KMS-11 (cell line): ENCODE measurements at regions not wholly inside any gene's neighbourhood (a gene's known extent, or its start where the extent isn't known, plus 50 kb on each side); places are given as distances from the start of the nearest gene placed in this dataset.
A peak's percentile ranks its signal among the peaks of the same experiment; 100 is the strongest.

ENCODE experiments used
- H2AFZ ChIP-seq: fragments of 200-600 bp; sonication (generic); 2 replicates; pipeline ENCODE4 v1.6.1; 2016; ENCODE audit warnings: antibody characterized with exemption, mixed run types, low read depth
- H3K27ac ChIP-seq: fragments of 200-600 bp; sonication (generic); 2 replicates; pipeline ENCODE4 v1.6.1; 2016; ENCODE audit warnings: mild to moderate bottlenecking, mixed run types
- H3K27me3 ChIP-seq: fragments of 200-600 bp; sonication (generic); 2 replicates; pipeline ENCODE4 v1.6.1; 2017; ENCODE audit warnings: mild to moderate bottlenecking, low read depth, mixed run types, moderate library complexity; ENCODE audit not compliant: insufficient read depth
- H3K36me3 ChIP-seq: fragments of 200-600 bp; sonication (generic); 2 replicates; pipeline ENCODE4 v1.6.1; 2017; ENCODE audit warnings: mild to moderate bottlenecking, mixed run types; ENCODE audit not compliant: insufficient read depth
- H3K4me1 ChIP-seq: fragments of 200-600 bp; sonication (generic); 2 replicates; pipeline ENCODE4 v1.6.1; 2016; ENCODE audit warnings: mild to moderate bottlenecking, low read depth, mixed run types; ENCODE audit not compliant: poor library complexity, severe bottlenecking
- H3K4me2 ChIP-seq: fragments of 200-600 bp; sonication (generic); 2 replicates; pipeline ENCODE4 v1.7.0; 2016; ENCODE audit warnings: mild to moderate bottlenecking, mixed run types
- H3K4me3 ChIP-seq: fragments of 200-600 bp; sonication (generic); IDR thresholded peaks from 2 replicates; pipeline ENCODE4 v1.6.1; 2017; ENCODE audit warnings: low read depth, low read length, mixed read lengths; ENCODE audit not compliant: insufficient read depth
- H3K79me2 ChIP-seq: fragments of 200-600 bp; sonication (generic); 2 replicates; pipeline ENCODE4 v1.6.1; 2016; ENCODE audit warnings: low read depth, mixed run types; ENCODE audit not compliant: insufficient read depth
- H3K9ac ChIP-seq: fragments of 200-600 bp; sonication (generic); 2 replicates; pipeline ENCODE4 v1.6.1; 2016; ENCODE audit warnings: mild to moderate bottlenecking, mixed run types
- H4K20me1 ChIP-seq: fragments of 200-600 bp; sonication (generic); 2 replicates; pipeline ENCODE4 v1.6.1; 2016; ENCODE audit warnings: mild to moderate bottlenecking, mixed run types; ENCODE audit not compliant: insufficient read depth
- TF ChIP-seq, protein P1 (sequence below): fragments of 200-600 bp; sonication (generic); conservative IDR thresholded peaks from 2 replicates; pipeline ENCODE4 v1.6.1; 2017; ENCODE audit warnings: low read depth, mild to moderate bottlenecking, antibody characterized with exemption, low read length, moderate library complexity, mixed read lengths

DNA sequence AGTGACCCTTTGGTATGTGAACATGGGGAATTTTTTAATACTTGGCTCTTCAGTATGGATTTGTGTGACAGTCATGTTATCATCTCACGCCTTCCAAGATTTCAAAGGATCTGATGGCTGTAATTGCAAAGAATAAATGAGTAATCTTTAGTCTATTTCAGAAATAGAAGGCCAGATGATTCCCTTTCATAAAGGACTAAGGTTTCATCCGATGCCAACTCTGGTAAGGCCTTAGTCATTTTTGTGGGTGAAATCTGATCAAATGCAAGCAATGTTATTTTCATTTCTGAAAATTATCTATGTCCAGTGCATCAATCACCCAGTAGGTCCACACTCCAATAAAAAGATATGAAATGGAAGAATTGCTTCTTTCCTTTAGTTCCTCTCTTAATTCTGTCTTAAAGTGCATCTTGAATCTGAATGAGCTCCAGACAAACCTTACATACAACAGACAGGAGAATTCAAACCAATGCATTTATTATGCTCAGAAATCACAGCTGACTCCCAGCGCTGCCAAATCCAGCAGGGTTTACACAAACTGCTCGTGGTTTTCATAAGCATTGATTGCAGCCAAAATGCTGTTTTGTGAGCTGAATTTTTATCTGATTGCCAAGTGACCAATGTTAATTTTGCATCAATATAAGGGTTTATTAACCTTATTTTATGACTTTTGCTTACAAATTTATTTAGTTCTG, 565.2 kb upstream of the MARCKS start:
- Histone ChIP-seq H3K4me3 (no peak overlapping the region), H3K4me1 (peaks cover 59% of the 10 kb centered on the region), H3K79me2 (no peaks in the 10 kb centered on the region), H3K27me3 (no peaks in the 10 kb centered on the region), H4K20me1 (no peaks in the 10 kb centered on the region), H3K27ac (no peak overlapping the region), H3K9ac (no peak overlapping the region), H2AFZ (no peak overlapping the region), H3K36me3 (no peaks in the 10 kb centered on the region), H3K4me2 (peak overlapping the region; percentile 66; the same call in 1 of the 2 replicates)
- TF ChIP-seq, protein P1, sequence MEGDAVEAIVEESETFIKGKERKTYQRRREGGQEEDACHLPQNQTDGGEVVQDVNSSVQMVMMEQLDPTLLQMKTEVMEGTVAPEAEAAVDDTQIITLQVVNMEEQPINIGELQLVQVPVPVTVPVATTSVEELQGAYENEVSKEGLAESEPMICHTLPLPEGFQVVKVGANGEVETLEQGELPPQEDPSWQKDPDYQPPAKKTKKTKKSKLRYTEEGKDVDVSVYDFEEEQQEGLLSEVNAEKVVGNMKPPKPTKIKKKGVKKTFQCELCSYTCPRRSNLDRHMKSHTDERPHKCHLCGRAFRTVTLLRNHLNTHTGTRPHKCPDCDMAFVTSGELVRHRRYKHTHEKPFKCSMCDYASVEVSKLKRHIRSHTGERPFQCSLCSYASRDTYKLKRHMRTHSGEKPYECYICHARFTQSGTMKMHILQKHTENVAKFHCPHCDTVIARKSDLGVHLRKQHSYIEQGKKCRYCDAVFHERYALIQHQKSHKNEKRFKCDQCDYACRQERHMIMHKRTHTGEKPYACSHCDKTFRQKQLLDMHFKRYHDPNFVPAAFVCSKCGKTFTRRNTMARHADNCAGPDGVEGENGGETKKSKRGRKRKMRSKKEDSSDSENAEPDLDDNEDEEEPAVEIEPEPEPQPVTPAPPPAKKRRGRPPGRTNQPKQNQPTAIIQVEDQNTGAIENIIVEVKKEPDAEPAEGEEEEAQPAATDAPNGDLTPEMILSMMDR, result no peak

DNA sequence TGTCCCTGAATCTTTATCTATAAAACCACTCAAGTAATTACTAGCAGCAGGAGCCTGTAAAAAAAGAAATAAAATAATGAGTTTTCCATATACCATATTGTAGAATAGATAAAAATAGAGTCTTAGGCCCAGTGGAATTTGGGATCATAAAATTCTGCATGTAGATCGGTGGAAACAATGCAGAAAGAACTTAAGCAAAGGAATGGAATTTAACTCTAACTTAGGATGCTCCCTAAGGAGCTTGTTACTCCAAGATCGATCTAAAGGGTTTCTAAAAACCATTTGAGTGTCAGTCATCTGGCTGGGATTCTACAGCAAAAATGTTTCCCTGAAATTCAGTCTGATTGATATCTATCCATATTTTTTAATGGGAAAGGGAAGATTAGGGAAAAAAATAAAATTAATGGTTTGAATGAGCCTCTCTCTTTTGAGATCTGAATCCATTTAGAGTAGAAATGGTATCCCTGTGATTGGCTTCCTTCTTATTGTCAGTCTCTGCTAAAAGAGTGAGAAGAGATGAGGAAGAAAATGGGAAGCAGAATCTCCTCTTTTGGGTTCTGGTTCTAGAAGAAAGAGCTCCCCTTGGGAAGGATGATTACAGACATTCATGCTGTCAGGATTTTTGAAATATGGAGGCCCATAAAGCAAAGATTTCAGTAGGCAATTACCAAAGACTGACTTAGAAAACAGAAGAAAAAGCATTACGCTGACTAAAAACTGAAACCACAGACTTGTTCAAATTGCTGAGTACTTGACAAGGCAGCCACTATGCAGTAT, 564.3 kb upstream of the MARCKS start:
- peak overlapping the region; percentile 41; the same call in 1 of the 2 replicates for H2AFZ ChIP-seq
- H3K4me1 ChIP-seq, result peaks cover 50% of the 10 kb centered on the region
- H3K27me3 ChIP-seq, result no peaks in the 10 kb centered on the region
- TF ChIP-seq, protein P1, result no peak
- H3K4me3 ChIP-seq, result no peak overlapping the region
- peak overlapping the region; percentile 66 for H3K4me2 ChIP-seq
- H3K9ac ChIP-seq, result no peak overlapping the region
- no peaks in the 10 kb centered on the region for H3K36me3 ChIP-seq
- H4K20me1 ChIP-seq, result no peaks in the 10 kb centered on the region
- H3K79me2 ChIP-seq, result no peaks in the 10 kb centered on the region
- H3K27ac ChIP-seq, result peak overlapping the region; percentile 53

DNA sequence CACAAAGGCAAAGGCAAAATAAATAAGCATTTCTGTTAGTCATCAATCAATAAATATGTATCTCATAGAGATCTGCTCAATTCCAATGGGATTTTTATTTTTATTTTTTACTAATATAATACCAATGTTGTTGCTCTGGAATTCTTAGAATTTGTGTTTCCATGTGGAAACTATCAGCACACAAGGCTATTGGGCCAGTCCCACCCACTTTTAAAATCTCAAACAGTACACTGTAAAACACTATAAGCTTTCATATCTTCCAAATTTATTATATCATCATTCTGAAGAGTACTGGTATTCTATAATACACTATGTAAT, 563.8 kb upstream of the MARCKS start:
- Histone ChIP-seq H3K9ac (no peak overlapping the region), H4K20me1 (no peaks in the 10 kb centered on the region), H2AFZ (no peak overlapping the region), H3K27ac (no peak overlapping the region; the same call in 1 of the 2 replicates), H3K4me3 (no peak overlapping the region), H3K4me1 (peaks cover 45% of the 10 kb centered on the region), H3K4me2 (peak overlapping the region; percentile 34), H3K79me2 (no peaks in the 10 kb centered on the region), H3K27me3 (no peaks in the 10 kb centered on the region), H3K36me3 (no peaks in the 10 kb centered on the region)
- TF ChIP-seq, protein P1, result no peak

DNA sequence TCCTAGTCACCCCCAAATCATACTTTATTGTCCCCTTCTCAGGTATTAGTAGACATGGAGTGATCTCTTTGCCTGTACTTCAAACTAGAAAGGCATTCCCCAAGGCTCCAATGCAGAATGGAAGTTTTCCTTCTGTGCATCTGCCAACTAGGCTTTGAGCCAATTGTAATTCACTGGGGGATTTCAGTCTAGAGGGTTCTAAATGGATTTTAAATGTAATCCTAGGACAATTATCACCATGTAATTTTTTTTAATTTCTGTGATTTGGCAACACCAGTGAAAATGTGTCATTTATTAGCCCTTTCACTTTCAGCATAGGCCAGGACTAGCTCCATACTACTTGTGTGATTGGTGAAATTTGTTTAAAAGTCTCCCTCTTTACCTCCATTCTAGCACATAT, 557.6 kb upstream of the MARCKS start:
- H3K27ac ChIP-seq, result no peak overlapping the region
- H3K4me1 ChIP-seq, result no peaks in the 10 kb centered on the region
- no peaks in the 10 kb centered on the region for H3K36me3 ChIP-seq
- H4K20me1 ChIP-seq, result no peaks in the 10 kb centered on the region
- TF ChIP-seq, protein P1, result no peak
- H3K4me2 ChIP-seq, result no peak overlapping the region
- H3K9ac ChIP-seq, result no peak overlapping the region
- H3K27me3 ChIP-seq, result no peaks in the 10 kb centered on the region
- no peak overlapping the region for H2AFZ ChIP-seq
- no peaks in the 10 kb centered on the region for H3K79me2 ChIP-seq
- H3K4me3 ChIP-seq, result no peak overlapping the region
